ENCODE measurements at regions not wholly inside any gene's neighbourhood (a gene's known extent, or its start where the extent isn't known, plus 50 kb on each side); places are given as distances from the start of the nearest gene placed in this dataset.

- H3K27me3 ChIP-seq (ENCODE audit: control insufficient read depth, insufficient read depth, low read length), result no peaks in the 10 kb centered on the region
- no peak overlapping the region for H3K9ac ChIP-seq (ENCODE audit: low read depth, low read length)
- H3K36me3 ChIP-seq (ENCODE audit: control insufficient read depth, insufficient read depth, low read length), result no peaks in the 10 kb centered on the region
- no peaks in the 10 kb centered on the region for H3K4me1 ChIP-seq (ENCODE audit: control insufficient read depth, insufficient read depth, low read length)
- H3K9me3 ChIP-seq (ENCODE audit: control insufficient read depth, insufficient read depth, low read length), result no peaks in the 10 kb centered on the region
- H3K4me3 ChIP-seq (ENCODE audit: low read depth, low read length), result no peak overlapping the region
Measured at GRCh38 chr13:83378908-83379307, 503.4 kb downstream of the SLITRK1 start.

- no peak overlapping the region for H3K4me3 ChIP-seq (ENCODE audit: low read depth, low read length)
- H3K9ac ChIP-seq (ENCODE audit: low read depth, low read length), result no peak overlapping the region
- no peaks in the 10 kb centered on the region for H3K4me1 ChIP-seq (ENCODE audit: control insufficient read depth, insufficient read depth, low read length)
- H3K9me3 ChIP-seq (ENCODE audit: control insufficient read depth, insufficient read depth, low read length), result no peaks in the 10 kb centered on the region
- H3K36me3 ChIP-seq (ENCODE audit: control insufficient read depth, insufficient read depth, low read length), result no peaks in the 10 kb centered on the region
- no peaks in the 10 kb centered on the region for H3K27me3 ChIP-seq (ENCODE audit: control insufficient read depth, insufficient read depth, low read length)
Measured at GRCh38 chr13:83377491-83377890, 504.8 kb downstream of the SLITRK1 start.

GRCh38 chr13:83372786-83373185 lies 509.5 kb downstream of the SLITRK1 start:
- Histone ChIP-seq H3K9me3 (ENCODE audit: control insufficient read depth, insufficient read depth, low read length) (no peaks in the 10 kb centered on the region), H3K9ac (ENCODE audit: low read depth, low read length) (no peak overlapping the region), H3K27me3 (ENCODE audit: control insufficient read depth, insufficient read depth, low read length) (no peaks in the 10 kb centered on the region), H3K4me1 (ENCODE audit: control insufficient read depth, insufficient read depth, low read length) (no peaks in the 10 kb centered on the region), H3K4me3 (ENCODE audit: low read depth, low read length) (no peak overlapping the region), H3K36me3 (ENCODE audit: control insufficient read depth, insufficient read depth, low read length) (no peaks in the 10 kb centered on the region)

GRCh38 chr13:83365723-83366122 lies 516.6 kb downstream of the SLITRK1 start:
- Histone ChIP-seq H3K4me1 (ENCODE audit: control insufficient read depth, insufficient read depth, low read length) (no peaks in the 10 kb centered on the region), H3K36me3 (ENCODE audit: control insufficient read depth, insufficient read depth, low read length) (no peaks in the 10 kb centered on the region), H3K27me3 (ENCODE audit: control insufficient read depth, insufficient read depth, low read length) (no peaks in the 10 kb centered on the region), H3K9ac (ENCODE audit: low read depth, low read length) (no peak overlapping the region), H3K4me3 (ENCODE audit: low read depth, low read length) (no peak overlapping the region), H3K9me3 (ENCODE audit: control insufficient read depth, insufficient read depth, low read length) (no peaks in the 10 kb centered on the region)

- Histone ChIP-seq H3K4me3 (ENCODE audit: low read depth, low read length) (no peak overlapping the region), H3K27me3 (ENCODE audit: control insufficient read depth, insufficient read depth, low read length) (no peaks in the 10 kb centered on the region), H3K9ac (ENCODE audit: low read depth, low read length) (no peak overlapping the region), H3K9me3 (ENCODE audit: control insufficient read depth, insufficient read depth, low read length) (no peaks in the 10 kb centered on the region), H3K4me1 (ENCODE audit: control insufficient read depth, insufficient read depth, low read length) (no peaks in the 10 kb centered on the region), H3K36me3 (ENCODE audit: control insufficient read depth, insufficient read depth, low read length) (no peaks in the 10 kb centered on the region)
Measured at GRCh38 chr13:83355041-83355440, 527.2 kb downstream of the SLITRK1 start.

GRCh38 chr13:83352391-83352790 lies 529.9 kb downstream of the SLITRK1 start:
- Histone ChIP-seq H3K4me1 (ENCODE audit: control insufficient read depth, insufficient read depth, low read length) (no peaks in the 10 kb centered on the region), H3K36me3 (ENCODE audit: control insufficient read depth, insufficient read depth, low read length) (no peaks in the 10 kb centered on the region), H3K27me3 (ENCODE audit: control insufficient read depth, insufficient read depth, low read length) (no peaks in the 10 kb centered on the region), H3K4me3 (ENCODE audit: low read depth, low read length) (no peak overlapping the region), H3K9ac (ENCODE audit: low read depth, low read length) (no peak overlapping the region), H3K9me3 (ENCODE audit: control insufficient read depth, insufficient read depth, low read length) (no peaks in the 10 kb centered on the region)

GRCh38 chr13:83350569-83350968 lies 531.7 kb downstream of the SLITRK1 start:
- Histone ChIP-seq H3K9me3 (ENCODE audit: control insufficient read depth, insufficient read depth, low read length) (no peaks in the 10 kb centered on the region), H3K4me3 (ENCODE audit: low read depth, low read length) (no peak overlapping the region), H3K9ac (ENCODE audit: low read depth, low read length) (no peak overlapping the region), H3K4me1 (ENCODE audit: control insufficient read depth, insufficient read depth, low read length) (no peaks in the 10 kb centered on the region), H3K27me3 (ENCODE audit: control insufficient read depth, insufficient read depth, low read length) (no peaks in the 10 kb centered on the region), H3K36me3 (ENCODE audit: control insufficient read depth, insufficient read depth, low read length) (no peaks in the 10 kb centered on the region)

GRCh38 chr13:83344518-83344917 lies 537.8 kb downstream of the SLITRK1 start:
- H3K9me3 ChIP-seq (ENCODE audit: control insufficient read depth, insufficient read depth, low read length), result no peaks in the 10 kb centered on the region
- H3K4me3 ChIP-seq (ENCODE audit: low read depth, low read length), result no peak overlapping the region
- H3K36me3 ChIP-seq (ENCODE audit: control insufficient read depth, insufficient read depth, low read length), result no peaks in the 10 kb centered on the region
- no peak overlapping the region for H3K9ac ChIP-seq (ENCODE audit: low read depth, low read length)
- no peaks in the 10 kb centered on the region for H3K4me1 ChIP-seq (ENCODE audit: control insufficient read depth, insufficient read depth, low read length)
- H3K27me3 ChIP-seq (ENCODE audit: control insufficient read depth, insufficient read depth, low read length), result no peaks in the 10 kb centered on the region

- Histone ChIP-seq H3K9ac (ENCODE audit: low read depth, low read length) (no peak overlapping the region), H3K4me1 (ENCODE audit: control insufficient read depth, insufficient read depth, low read length) (no peaks in the 10 kb centered on the region), H3K27me3 (ENCODE audit: control insufficient read depth, insufficient read depth, low read length) (no peaks in the 10 kb centered on the region), H3K36me3 (ENCODE audit: control insufficient read depth, insufficient read depth, low read length) (no peaks in the 10 kb centered on the region), H3K9me3 (ENCODE audit: control insufficient read depth, insufficient read depth, low read length) (no peaks in the 10 kb centered on the region), H3K4me3 (ENCODE audit: low read depth, low read length) (no peak overlapping the region)
Measured at GRCh38 chr13:83340170-83340569, 542.1 kb downstream of the SLITRK1 start.

GRCh38 chr13:83333614-83334388 lies 548.5 kb downstream of the SLITRK1 start:
- Histone ChIP-seq H3K4me1 (ENCODE audit: control insufficient read depth, insufficient read depth, low read length) (no peaks in the 10 kb centered on the region), H3K36me3 (ENCODE audit: control insufficient read depth, insufficient read depth, low read length) (no peaks in the 10 kb centered on the region), H3K9ac (ENCODE audit: low read depth, low read length) (no peak overlapping the region), H3K4me3 (ENCODE audit: low read depth, low read length) (no peak overlapping the region), H3K9me3 (ENCODE audit: control insufficient read depth, insufficient read depth, low read length) (no peaks in the 10 kb centered on the region), H3K27me3 (ENCODE audit: control insufficient read depth, insufficient read depth, low read length) (no peaks in the 10 kb centered on the region)

GRCh38 chr13:83332751-83333150 lies 549.5 kb downstream of the SLITRK1 start:
- Histone ChIP-seq H3K9ac (ENCODE audit: low read depth, low read length) (no peak overlapping the region), H3K27me3 (ENCODE audit: control insufficient read depth, insufficient read depth, low read length) (no peaks in the 10 kb centered on the region), H3K4me3 (ENCODE audit: low read depth, low read length) (no peak overlapping the region), H3K9me3 (ENCODE audit: control insufficient read depth, insufficient read depth, low read length) (no peaks in the 10 kb centered on the region), H3K4me1 (ENCODE audit: control insufficient read depth, insufficient read depth, low read length) (no peaks in the 10 kb centered on the region), H3K36me3 (ENCODE audit: control insufficient read depth, insufficient read depth, low read length) (no peaks in the 10 kb centered on the region)

GRCh38 chr13:83327091-83327490 lies 555.2 kb downstream of the SLITRK1 start:
- no peaks in the 10 kb centered on the region for H3K36me3 ChIP-seq (ENCODE audit: control insufficient read depth, insufficient read depth, low read length)
- H3K4me1 ChIP-seq (ENCODE audit: control insufficient read depth, insufficient read depth, low read length), result no peaks in the 10 kb centered on the region
- no peak overlapping the region for H3K9ac ChIP-seq (ENCODE audit: low read depth, low read length)
- no peak overlapping the region for H3K4me3 ChIP-seq (ENCODE audit: low read depth, low read length)
- no peaks in the 10 kb centered on the region for H3K9me3 ChIP-seq (ENCODE audit: control insufficient read depth, insufficient read depth, low read length)
- H3K27me3 ChIP-seq (ENCODE audit: control insufficient read depth, insufficient read depth, low read length), result no peaks in the 10 kb centered on the region
